BE2C (cell line): ENCODE measurements at regions not wholly inside any gene's neighbourhood (a gene's known extent, or its start where the extent isn't known, plus 50 kb on each side); places are given as distances from the start of the nearest gene placed in this dataset.

Experiments used
- DNase-seq: peaks from one replicate; pipeline ENCODE4 v3.0.0-alpha.2; 2020
- H3K27me3 ChIP-seq: fragments of 250-450 bp; sonication (Bioruptor Pico); 2 replicates; pipeline ENCODE4 v1.5.1; 2020; ENCODE audit warnings: mild to moderate bottlenecking
- H3K36me3 ChIP-seq: fragments of 250-450 bp; sonication (Bioruptor Pico); 2 replicates; pipeline ENCODE4 v1.5.1; 2020; ENCODE audit warnings: mild to moderate bottlenecking
- H3K4me1 ChIP-seq: fragments of 250-450 bp; sonication (Bioruptor Pico); 2 replicates; pipeline ENCODE4 v1.5.1; 2020
- H3K4me3 ChIP-seq: 2 replicates; pipeline ENCODE4 v1.5.1; 2011; ENCODE audit warnings: low read depth, low read length
- H3K9me3 ChIP-seq: fragments of 250-450 bp; sonication (Bioruptor Pico); 2 replicates; pipeline ENCODE4 v1.5.1; 2020
- TF ChIP-seq, protein P1 (sequence below): IDR thresholded peaks from 2 replicates; pipeline ENCODE4 v1.5.1; 2012; ENCODE audit warnings: mild to moderate bottlenecking, low read depth, low read length

DNA sequence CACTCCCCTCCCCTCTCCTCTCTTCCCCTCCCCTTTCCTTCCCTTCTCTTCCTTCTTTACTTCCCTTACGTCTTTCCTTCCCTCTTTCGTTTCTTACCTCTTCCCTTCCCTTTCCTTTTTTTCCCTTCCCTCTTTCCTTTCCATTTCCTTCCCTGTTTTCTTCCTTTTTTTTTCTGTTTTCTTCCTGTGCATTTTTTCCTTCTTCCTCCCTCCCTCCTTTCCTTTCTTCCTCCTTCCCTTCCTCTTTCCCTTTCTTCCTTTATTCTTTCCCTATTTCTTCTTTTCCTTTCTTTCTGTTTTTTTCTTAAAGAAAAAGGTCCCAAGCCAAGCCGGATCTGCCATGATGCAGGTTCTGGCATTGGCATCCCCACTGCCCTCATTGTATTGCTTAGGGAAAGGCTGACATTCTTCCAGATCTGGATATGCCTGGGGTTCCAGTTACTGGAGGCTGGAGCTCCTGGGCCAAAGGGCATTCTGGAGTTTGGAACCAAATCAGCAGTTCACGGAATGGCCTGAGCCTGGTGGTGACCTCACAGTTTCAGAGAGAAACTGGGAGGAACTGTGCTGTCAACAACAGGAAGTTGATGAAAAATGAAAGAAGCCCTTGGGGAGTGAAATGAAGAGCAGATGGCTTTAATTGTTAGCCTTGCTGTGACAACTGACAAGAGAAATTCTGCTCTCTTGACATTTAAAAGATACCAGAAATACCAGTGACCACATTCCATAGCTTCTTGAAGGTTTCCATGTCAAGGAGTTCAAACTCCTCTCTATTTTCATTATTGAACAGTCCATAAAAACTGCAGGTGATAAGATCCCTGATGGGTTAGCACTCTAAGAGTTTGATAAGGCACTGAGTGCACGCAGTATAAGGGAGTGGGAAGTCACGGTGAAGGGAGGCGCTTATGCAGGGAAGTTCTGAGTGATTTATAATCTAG, 622.1 kb downstream of the SPRY1 start:
- no peaks in the 10 kb centered on the region for H3K36me3 ChIP-seq
- DNase-seq = no peak
- no peaks in the 10 kb centered on the region for H3K4me1 ChIP-seq
- H3K4me3 ChIP-seq = no peak overlapping the region
- H3K27me3 ChIP-seq = no peaks in the 10 kb centered on the region
- TF ChIP-seq, protein P1, sequence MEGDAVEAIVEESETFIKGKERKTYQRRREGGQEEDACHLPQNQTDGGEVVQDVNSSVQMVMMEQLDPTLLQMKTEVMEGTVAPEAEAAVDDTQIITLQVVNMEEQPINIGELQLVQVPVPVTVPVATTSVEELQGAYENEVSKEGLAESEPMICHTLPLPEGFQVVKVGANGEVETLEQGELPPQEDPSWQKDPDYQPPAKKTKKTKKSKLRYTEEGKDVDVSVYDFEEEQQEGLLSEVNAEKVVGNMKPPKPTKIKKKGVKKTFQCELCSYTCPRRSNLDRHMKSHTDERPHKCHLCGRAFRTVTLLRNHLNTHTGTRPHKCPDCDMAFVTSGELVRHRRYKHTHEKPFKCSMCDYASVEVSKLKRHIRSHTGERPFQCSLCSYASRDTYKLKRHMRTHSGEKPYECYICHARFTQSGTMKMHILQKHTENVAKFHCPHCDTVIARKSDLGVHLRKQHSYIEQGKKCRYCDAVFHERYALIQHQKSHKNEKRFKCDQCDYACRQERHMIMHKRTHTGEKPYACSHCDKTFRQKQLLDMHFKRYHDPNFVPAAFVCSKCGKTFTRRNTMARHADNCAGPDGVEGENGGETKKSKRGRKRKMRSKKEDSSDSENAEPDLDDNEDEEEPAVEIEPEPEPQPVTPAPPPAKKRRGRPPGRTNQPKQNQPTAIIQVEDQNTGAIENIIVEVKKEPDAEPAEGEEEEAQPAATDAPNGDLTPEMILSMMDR = no peak
- H3K9me3 ChIP-seq = no peaks in the 10 kb centered on the region

DNA sequence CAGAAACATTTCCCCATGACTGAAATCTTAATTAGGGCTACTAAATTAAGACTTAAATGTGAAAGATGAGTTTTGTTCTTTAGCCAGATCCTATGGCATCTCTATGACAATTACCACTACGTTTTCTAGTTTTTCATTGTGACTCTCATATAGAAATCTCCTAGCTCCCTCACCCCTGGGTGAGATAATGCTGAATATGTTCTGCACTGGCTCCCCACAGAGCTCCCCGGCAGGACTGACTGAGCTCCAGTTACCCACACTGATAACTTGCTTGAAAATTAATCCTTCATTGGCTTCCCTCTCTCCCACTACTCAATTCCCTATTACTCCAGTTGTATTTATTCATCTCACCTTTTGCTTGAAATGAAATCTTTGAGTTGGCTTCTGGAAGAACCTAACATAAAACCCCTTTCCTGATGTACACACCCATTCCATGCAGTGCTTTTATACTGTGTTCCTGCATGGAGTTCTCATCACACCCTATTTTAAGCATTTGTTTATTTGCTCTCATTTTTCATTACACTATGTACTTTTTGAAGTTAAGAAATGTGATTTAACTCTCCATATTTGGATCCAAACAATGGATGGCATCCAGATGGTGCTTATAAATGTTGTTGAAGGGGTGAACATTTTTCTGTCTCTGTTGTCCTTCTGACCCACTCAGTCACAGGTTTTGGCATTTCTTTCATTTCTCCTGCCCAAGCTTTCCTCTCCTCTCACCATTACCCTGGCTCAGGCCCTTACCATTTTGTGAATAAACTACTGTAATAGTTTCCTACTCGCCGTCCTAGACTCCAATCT, 623.4 kb downstream of the SPRY1 start:
- H3K27me3 ChIP-seq = no peaks in the 10 kb centered on the region
- H3K4me3 ChIP-seq = no peak overlapping the region
- H3K36me3 ChIP-seq = no peaks in the 10 kb centered on the region
- H3K4me1 ChIP-seq = no peaks in the 10 kb centered on the region
- no peaks in the 10 kb centered on the region for H3K9me3 ChIP-seq
- TF ChIP-seq, protein P1 = no peak
- no peak for DNase-seq

DNA sequence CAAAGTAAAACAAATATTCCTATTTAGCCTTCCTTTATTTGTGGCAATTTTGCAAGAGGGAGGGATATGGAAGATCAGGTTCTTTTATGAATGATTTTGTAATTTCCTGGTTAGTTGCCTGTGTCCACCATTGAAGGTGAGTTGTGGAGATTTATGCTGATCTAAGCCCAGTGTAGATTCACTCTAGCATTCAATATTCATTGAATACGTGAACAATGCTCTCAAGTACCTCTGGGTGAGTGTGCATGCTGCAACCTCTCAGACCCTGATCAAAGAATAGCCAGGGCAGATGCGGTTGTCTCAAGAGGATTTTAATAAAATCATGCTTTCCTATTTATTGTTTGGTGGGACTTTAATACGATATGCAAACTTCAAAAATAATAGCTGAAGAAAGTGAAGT, 628.4 kb downstream of the SPRY1 start:
- no peak for DNase-seq
- Histone ChIP-seq H3K4me1 (no peaks in the 10 kb centered on the region), H3K36me3 (no peaks in the 10 kb centered on the region), H3K27me3 (no peaks in the 10 kb centered on the region), H3K9me3 (no peaks in the 10 kb centered on the region), H3K4me3 (no peak overlapping the region)
- TF ChIP-seq, protein P1 = no peak

DNA sequence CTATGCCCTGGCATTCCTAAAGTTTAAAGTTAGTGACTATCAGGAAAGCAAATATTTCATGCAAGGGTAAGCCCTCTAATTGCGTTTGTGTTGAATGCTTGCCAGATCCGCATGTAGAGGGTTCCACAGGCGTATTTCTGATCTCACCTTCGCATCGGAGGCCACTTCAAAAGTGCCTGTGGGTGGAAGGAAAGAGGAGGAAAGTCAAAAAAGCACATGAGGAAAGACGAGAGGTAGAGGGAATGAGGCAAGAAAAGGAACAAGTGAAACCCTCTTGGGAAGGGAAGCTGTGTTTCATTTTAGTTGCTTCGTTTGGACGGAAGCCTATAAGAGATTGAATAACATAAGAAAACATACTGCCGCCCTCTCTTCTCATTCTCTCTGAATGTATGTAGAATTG, 628.8 kb downstream of the SPRY1 start:
- no peak overlapping the region for H3K4me3 ChIP-seq
- H3K9me3 ChIP-seq = no peaks in the 10 kb centered on the region
- H3K36me3 ChIP-seq = no peaks in the 10 kb centered on the region
- no peak for DNase-seq
- H3K4me1 ChIP-seq = no peaks in the 10 kb centered on the region
- TF ChIP-seq, protein P1 = no peak
- no peaks in the 10 kb centered on the region for H3K27me3 ChIP-seq

DNA sequence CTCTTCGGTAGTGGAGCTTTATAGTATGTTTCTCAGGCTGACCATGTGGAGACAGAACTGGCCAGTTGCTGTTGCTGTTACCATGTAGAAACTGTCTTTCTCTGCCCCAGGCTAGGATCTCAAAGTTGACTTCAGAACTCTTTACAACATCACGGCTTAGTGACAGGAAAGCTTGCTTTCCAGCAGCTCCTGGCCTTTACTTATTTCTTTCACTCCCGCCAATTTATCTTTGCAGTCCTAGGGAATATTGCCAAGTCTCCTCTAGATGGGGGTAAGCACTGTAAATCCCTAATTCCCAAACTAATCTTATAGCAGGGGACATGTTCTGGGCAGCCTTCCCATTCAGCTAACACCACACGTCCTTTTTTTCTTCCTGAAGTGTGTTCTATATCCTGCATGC, 631.6 kb downstream of the SPRY1 start:
- H3K9me3 ChIP-seq = no peaks in the 10 kb centered on the region
- TF ChIP-seq, protein P1 = no peak
- H3K4me1 ChIP-seq = no peaks in the 10 kb centered on the region
- DNase-seq = no peak
- H3K27me3 ChIP-seq = no peaks in the 10 kb centered on the region
- no peaks in the 10 kb centered on the region for H3K36me3 ChIP-seq
- no peak overlapping the region for H3K4me3 ChIP-seq
